ENCODE measurements at regions not wholly inside any gene's neighbourhood (a gene's known extent, or its start where the extent isn't known, plus 50 kb on each side); places are given as distances from the start of the nearest gene placed in this dataset.
"Not testable (repeated sequence)": the region's sequence is repeated elsewhere in the genome, so short reads cannot be mapped to it uniquely, and the experiment has no call there.

- no peak for DNase-seq (ENCODE audit: low spot score)
These were observed 966.6 kb downstream of the HACE1 start for GRCh38 chr6:103893141-103893581.

- DNase-seq (ENCODE audit: low spot score): no peak
These were observed 972.8 kb downstream of the HACE1 start for GRCh38 chr6:103886951-103887350.

GRCh38 chr6:103885446-103885845 is 974.3 kb downstream of the HACE1 start:
- no peak for DNase-seq (ENCODE audit: low spot score)

- no peak for DNase-seq (ENCODE audit: low spot score)
These were observed 979.9 kb downstream of the HACE1 start for GRCh38 chr6:103879800-103880199.

GRCh38 chr6:103875221-103875620 is 984.5 kb downstream of the HACE1 start:
- no peak for DNase-seq (ENCODE audit: low spot score)

GRCh38 chr6:103874575-103874974 is 985.1 kb downstream of the HACE1 start:
- DNase-seq (ENCODE audit: low spot score): no peak

- no peak for DNase-seq (ENCODE audit: low spot score)
These were observed 987.0 kb downstream of the HACE1 start for GRCh38 chr6:103872678-103873077.

- no peak for DNase-seq (ENCODE audit: low spot score)
These were observed 987.5 kb downstream of the HACE1 start for GRCh38 chr6:103872233-103872632.

GRCh38 chr6:103870970-103871369 is 988.7 kb downstream of the HACE1 start:
- DNase-seq (ENCODE audit: low spot score): no peak

GRCh38 chr6:103862297-103862696 is 997.4 kb downstream of the HACE1 start:
- no peak for DNase-seq (ENCODE audit: low spot score)

- no peak for DNase-seq (ENCODE audit: low spot score)
These were observed 1001.7 kb downstream of the HACE1 start for GRCh38 chr6:103858003-103858402.

GRCh38 chr6:103855750-103856149 is 1004.0 kb downstream of the HACE1 start:
- no peak for DNase-seq (ENCODE audit: low spot score)

- DNase-seq (ENCODE audit: low spot score): no peak
These were observed 1005.7 kb downstream of the HACE1 start for GRCh38 chr6:103854059-103854458.

- no peak for DNase-seq (ENCODE audit: low spot score)
These were observed 1021.3 kb downstream of the HACE1 start for GRCh38 chr6:103838457-103838856.

- no peak for DNase-seq (ENCODE audit: low spot score)
These were observed 1033.5 kb downstream of the HACE1 start for GRCh38 chr6:103826209-103826608.

GRCh38 chr6:103820148-103820547 is 1039.6 kb downstream of the HACE1 start:
- DNase-seq (ENCODE audit: low spot score): no peak

- no peak for DNase-seq (ENCODE audit: low spot score)
These were observed 1040.2 kb downstream of the HACE1 start for GRCh38 chr6:103819509-103819908.

- DNase-seq (ENCODE audit: low spot score): no peak
These were observed 1046.7 kb downstream of the HACE1 start for GRCh38 chr6:103812970-103813369.

- not testable (repeated sequence) for DNase-seq (ENCODE audit: low spot score)
These were observed 1057.7 kb downstream of the HACE1 start for GRCh38 chr6:103801901-103802479.

- no peak for DNase-seq (ENCODE audit: low spot score)
These were observed 1059.6 kb downstream of the HACE1 start for GRCh38 chr6:103799971-103800670.

GRCh38 chr6:103798166-103798565 is 1061.6 kb downstream of the HACE1 start:
- no peak for DNase-seq (ENCODE audit: low spot score)

GRCh38 chr6:103797738-103798137 is 1062.0 kb downstream of the HACE1 start:
- no peak for DNase-seq (ENCODE audit: low spot score)

- DNase-seq (ENCODE audit: low spot score): no peak
These were observed 1068.3 kb downstream of the HACE1 start for GRCh38 chr6:103791458-103791857.

- DNase-seq (ENCODE audit: low spot score): no peak
These were observed 1075.6 kb downstream of the HACE1 start for GRCh38 chr6:103784117-103784516.
